HepG2 (cell line): ENCODE measurements at regions not wholly inside any gene's neighbourhood (a gene's known extent, or its start where the extent isn't known, plus 50 kb on each side); places are given as distances from the start of the nearest gene placed in this dataset.

Experiments used
- ATAC-seq: fragments of 200-7000 bp; cut with Tn5 transposase; 3 replicates; pipeline ENCODE4 v1.9.1; 2020; ENCODE audit warnings: mild to moderate bottlenecking, moderate library complexity
- BruUV-seq: library from RNA; stranded (reverse); fragments of 400-500 nt; replicated peaks from 2 replicates; lab custom pipeline; 2021; lab: Mats Ljungman, UMichigan
- CTCF ChIA-PET: fragments of 300-600 bp; formaldehyde crosslinking; extraction: SDS; loops from one replicate; lab custom pipeline; 2021; ENCODE audit warnings: low total read pairs, inconsistent platforms, low intra/inter-chr PET ratio; lab: Yijun Ruan, JAX
- POLR2A ChIA-PET: fragments of 350-600 bp; sonication (Branson Sonifier 250); formaldehyde crosslinking; loops from one replicate; lab custom pipeline; 2020; ENCODE audit warnings: antibody characterized with exemption, inconsistent platforms; lab: Yijun Ruan, JAX
- DNase-seq: peaks from one replicate; pipeline ENCODE4 v3.0.0-alpha.2; 2015; ENCODE audit warnings: low spot score
- FAIRE-seq: peaks from 3 replicates; lab custom pipeline; 2011; peaks lifted over from hg19 to GRCh38; lab: Jason Lieb, UNC
- H2AFZ ChIP-seq: one replicate; pipeline ENCODE4 v1.6.1; 2011; ENCODE audit warnings: low read length, inconsistent platforms
- H3K27ac ChIP-seq: fragments of 300-600 bp; 3 replicates; pipeline ENCODE4 v1.8.0; 2011; ENCODE audit warnings: mixed run types, mild to moderate bottlenecking, mixed read lengths, low read length, inconsistent platforms; ENCODE audit not compliant: insufficient read depth; ENCODE audit errors: extremely low read length
- H3K27me3 ChIP-seq, 2 experiments: fragments of 200-600 bp in 1 of 2; 2 replicates in 1 of 2; 3 replicates in 1 of 2; pipeline versions ENCODE4 v1.6.0 to v1.8.0; 2011; ENCODE audit warnings: low read length in 2 of 2, mild to moderate bottlenecking in 2 of 2, moderate library complexity in 2 of 2, inconsistent platforms in 1 of 2; ENCODE audit not compliant: insufficient read depth in 2 of 2, control insufficient read depth in 1 of 2
- H3K36me3 ChIP-seq, 2 experiments: fragments of 200-600 bp in 1 of 2; replicated peaks in 1 of 2; 2 replicates in 1 of 2; 3 replicates in 1 of 2; pipeline versions ENCODE4 v1.5.1 to v1.8.0; 2011; ENCODE audit warnings: low read length in 2 of 2, inconsistent platforms in 1 of 2; ENCODE audit not compliant: insufficient read depth in 2 of 2, control insufficient read depth in 1 of 2
- H3K4me1 ChIP-seq: 2 replicates; pipeline ENCODE4 v1.5.1; 2012; ENCODE audit warnings: low read length, inconsistent platforms; ENCODE audit not compliant: insufficient read depth
- H3K4me2 ChIP-seq: 2 replicates; pipeline ENCODE4 v1.6.0; 2011; ENCODE audit warnings: low read depth, low read length, inconsistent platforms
- H3K4me3 ChIP-seq, 3 experiments: fragments of 200-600 bp in 1 of 3; sonication (generic), shearing (Covaris generic) in 1 of 3; replicated peaks in 1 of 3; 2 replicates each; pipeline ENCODE4 v1.5.1; 2011 to 2016; ENCODE audit warnings: low read length in 3 of 3, inconsistent platforms in 2 of 3, low read depth in 2 of 3, mild to moderate bottlenecking in 2 of 3, control low read depth in 1 of 3, mixed read lengths in 1 of 3; ENCODE audit not compliant: insufficient read depth in 1 of 3
- H3K79me2 ChIP-seq: one replicate; pipeline ENCODE4 v1.6.1; 2011; ENCODE audit warnings: low read length, inconsistent platforms; ENCODE audit not compliant: insufficient read depth
- H3K9ac ChIP-seq: 2 replicates; pipeline ENCODE4 v1.6.0; 2011; ENCODE audit warnings: mild to moderate bottlenecking, low read depth, low read length, inconsistent platforms; ENCODE audit not compliant: insufficient read depth
- H3K9me3 ChIP-seq: 2 replicates; pipeline ENCODE4 v1.5.1; 2012; ENCODE audit warnings: mild to moderate bottlenecking, low read length
- H4K20me1 ChIP-seq: 2 replicates; pipeline ENCODE4 v1.6.0; 2011; ENCODE audit warnings: inconsistent platforms, mild to moderate bottlenecking, low read length, moderate library complexity; ENCODE audit not compliant: insufficient read depth
- AKNA ChIP-seq: sonication (generic); formaldehyde crosslinking; IDR thresholded peaks from 2 replicates; pipeline ENCODE4 v1.4.0; 2020; ENCODE audit warnings: missing genetic modification reagents, borderline replicate concordance
- ARNT ChIP-seq: fragments of 450-650 bp; IDR thresholded peaks from 2 replicates; pipeline ENCODE4 v1.6.1; 2017
- EP300 ChIP-seq, 3 experiments: sonication (generic) in 1 of 3; formaldehyde crosslinking in 1 of 3; IDR thresholded peaks; 2 replicates each; pipeline versions ENCODE4 v1.5.1 to v1.6.1; 2011 to 2020; ENCODE audit warnings: low read depth in 2 of 3, low read length in 2 of 3, borderline replicate concordance in 1 of 3, improper control_type of control experiment in 1 of 3, mild to moderate bottlenecking in 1 of 3, missing genetic modification reagents in 1 of 3, moderate library complexity in 1 of 3
- FOXA3 ChIP-seq: IDR thresholded peaks from 2 replicates; pipeline ENCODE4 v1.6.1; 2016; ENCODE audit warnings: missing genetic modification reagents, missing compliant biosample characterization
- SALL1 ChIP-seq: sonication (generic); formaldehyde crosslinking; IDR thresholded peaks from 2 replicates; pipeline ENCODE4 v1.8.0; 2022; ENCODE audit warnings: mild to moderate bottlenecking, missing genetic modification reagents
- SATB2 ChIP-seq: sonication (generic); formaldehyde crosslinking; IDR thresholded peaks from 2 replicates; pipeline ENCODE4 v1.5.0; 2020; ENCODE audit warnings: missing genetic modification reagents
- ZBTB7A ChIP-seq: sonication (generic); formaldehyde crosslinking; IDR thresholded peaks from 2 replicates; pipeline ENCODE4 v1.8.0; 2022; ENCODE audit warnings: mild to moderate bottlenecking, missing genetic modification reagents
- ZNF317 ChIP-seq: sonication (generic); formaldehyde crosslinking; IDR thresholded peaks from 2 replicates; pipeline ENCODE4 v1.5.0; 2020; ENCODE audit warnings: mild to moderate bottlenecking, missing genetic modification reagents
- ZNF7 ChIP-seq: IDR thresholded peaks from 2 replicates; pipeline ENCODE4 v1.6.1; 2016; ENCODE audit warnings: missing biosample characterization, missing genetic modification reagents
- ZNF724P ChIP-seq: sonication (generic); formaldehyde crosslinking; IDR thresholded peaks from 2 replicates; pipeline ENCODE4 v1.8.0; 2022; ENCODE audit warnings: missing genetic modification reagents, borderline replicate concordance
- in situ Hi-C: cut with HindIII; loops from 2 replicates; pipeline ENCODE4 v1.10.0; 2017; ENCODE audit warnings: low pct_unique_long_range_greater_than_20kb; ENCODE audit not compliant: extremely low pct_ligation_motif_present
- intact Hi-C: fragments of 100-400 bp; cut with micrococcal nuclease; formaldehyde crosslinking; loops from one replicate; pipeline ENCODE4 v1.10.0; 2022; ENCODE audit not compliant: unreplicated experiment

GRCh38 chr4:138400066-138400465 is 157.9 kb upstream of the SLC7A11 start (continued):
- TF ChIP-seq ZBTB7A, result no peak
- no peak for TF ChIP-seq SALL1 (CRISPR knock-in tag)
- TF ChIP-seq EP300 (IDR thresholded peaks at IDR 0.05; ENCODE audit: low read depth in 2 of 2, low read length in 2 of 2), result no peak
- no peak for TF ChIP-seq EP300 (CRISPR knock-in tag; IDR thresholded peaks at IDR 0.05; ENCODE audit: borderline replicate concordance)

GRCh38 chr4:138399081-138399480 is 156.9 kb upstream of the SLC7A11 start:
- Histone ChIP-seq H3K36me3 (no peaks in the 10 kb centered on the region), H2AFZ (no peak overlapping the region), H3K9me3 (no peaks in the 10 kb centered on the region), H3K9ac (no peak overlapping the region), H4K20me1 (no peaks in the 10 kb centered on the region), H3K79me2 (no peaks in the 10 kb centered on the region), H3K4me3 (no peak overlapping the region), H3K4me2 (no peak overlapping the region), H3K27me3 (no peaks in the 10 kb centered on the region; a peak in 1 of 5 replicates), H3K27ac (no peak overlapping the region), H3K4me1 (peaks cover 16% of the 10 kb centered on the region)
- in situ Hi-C loops (no loop called here), intact Hi-C loops (no loop called here)
- ChIA-PET CTCF (no interaction called here), POLR2A (no interaction called here)
- no peak for DNase-seq
- no peak for ATAC-seq
- FAIRE-seq, result no peak
- no peak for TF ChIP-seq ARNT
- no peak for TF ChIP-seq ZNF724P (CRISPR knock-in tag)
- no peak for TF ChIP-seq ZNF317 (CRISPR knock-in tag)
- TF ChIP-seq FOXA3 (CRISPR knock-in tag), result no peak
- no peak for TF ChIP-seq SATB2 (CRISPR knock-in tag)
- TF ChIP-seq AKNA, result no peak
- TF ChIP-seq ZNF7 (CRISPR knock-in tag), result no peak
- no TSS peak for BruUV-seq
